GM23338 (cell line): ENCODE measurements at regions not wholly inside any gene's neighbourhood (a gene's known extent, or its start where the extent isn't known, plus 50 kb on each side); places are given as distances from the start of the nearest gene placed in this dataset.

ENCODE experiments used
- ATAC-seq: fragments of 200-7000 bp; cut with Tn5 transposase; 3 replicates; pipeline ENCODE4 v1.9.1; 2020
- DNase-seq: peaks from one replicate; pipeline ENCODE4 v3.0.0-alpha.2; 2015; ENCODE audit warnings: low spot score
- H2AFZ ChIP-seq: fragments of 200-600 bp; sonication (generic); 2 replicates; pipeline ENCODE4 v1.8.0; 2016; ENCODE audit warnings: antibody characterized with exemption, mild to moderate bottlenecking, moderate library complexity
- H3F3A ChIP-seq: fragments of 200-600 bp; sonication (generic); replicated peaks from 2 replicates; pipeline ENCODE4 v1.8.0; 2017; ENCODE audit warnings: antibody characterized with exemption, mixed run types, low read depth
- H3K27ac ChIP-seq: fragments of 200-600 bp; sonication (generic); 2 replicates; pipeline ENCODE4 v1.6.1; 2016; ENCODE audit warnings: low read depth
- H3K27me3 ChIP-seq: fragments of 200-600 bp; sonication (generic); 2 replicates; pipeline ENCODE4 v1.8.0; 2016; ENCODE audit warnings: mild to moderate bottlenecking, mixed run types, moderate library complexity; ENCODE audit not compliant: insufficient read depth
- H3K36me3 ChIP-seq: fragments of 200-600 bp; sonication (generic); 2 replicates; pipeline ENCODE4 v1.8.0; 2016; ENCODE audit warnings: mild to moderate bottlenecking; ENCODE audit not compliant: insufficient read depth
- H3K4me1 ChIP-seq: fragments of 200-600 bp; sonication (generic); 2 replicates; pipeline ENCODE4 v1.8.0; 2016; ENCODE audit warnings: mild to moderate bottlenecking, moderate library complexity; ENCODE audit not compliant: insufficient read depth
- H3K4me2 ChIP-seq: fragments of 200-600 bp; sonication (generic); 2 replicates; pipeline ENCODE4 v1.7.1; 2017; ENCODE audit warnings: mixed run types
- H3K4me3 ChIP-seq: fragments of 200-600 bp; sonication (generic); 2 replicates; pipeline ENCODE4 v1.6.1; 2016; ENCODE audit warnings: mixed run types
- H3K79me2 ChIP-seq: fragments of 200-600 bp; sonication (generic); replicated peaks from 2 replicates; pipeline ENCODE4 v1.8.0; 2017; ENCODE audit warnings: mild to moderate bottlenecking; ENCODE audit not compliant: insufficient read depth
- H3K9me2 ChIP-seq: fragments of 200-600 bp; sonication (generic); 2 replicates; pipeline ENCODE4 v1.8.0; 2017; ENCODE audit not compliant: insufficient read depth
- H4K20me1 ChIP-seq: fragments of 200-600 bp; sonication (generic); replicated peaks from 2 replicates; pipeline ENCODE4 v1.8.0; 2017; ENCODE audit warnings: mild to moderate bottlenecking; ENCODE audit not compliant: insufficient read depth
- H3K27ac Mint-ChIP-seq: 2 replicates; pipeline ENCODE4 v1.8.0; 2020; ENCODE audit warnings: inconsistent platforms, mild to moderate bottlenecking, moderate library complexity, mixed read lengths
- H3K27me3 Mint-ChIP-seq: 3 replicates; pipeline ENCODE4 v1.8.0; 2022; ENCODE audit warnings: low read depth, mild to moderate bottlenecking, moderate library complexity, mixed read lengths, inconsistent platforms; ENCODE audit not compliant: insufficient read depth, poor library complexity
- H3K36me3 Mint-ChIP-seq: 3 replicates; pipeline ENCODE4 v1.8.0; 2021; ENCODE audit warnings: low read depth, mild to moderate bottlenecking, inconsistent platforms, moderate library complexity, mixed read lengths
- H3K4me1 Mint-ChIP-seq: 3 replicates; pipeline ENCODE4 v1.8.0; 2020; ENCODE audit warnings: mild to moderate bottlenecking, inconsistent platforms, mixed read lengths
- H3K4me3 Mint-ChIP-seq: 3 replicates; pipeline ENCODE4 v1.8.0; 2021; ENCODE audit warnings: moderate library complexity, mild to moderate bottlenecking, inconsistent platforms, mixed read lengths
- H3K9me3 Mint-ChIP-seq: 3 replicates; pipeline ENCODE4 v1.8.0; 2020; ENCODE audit warnings: moderate library complexity, mild to moderate bottlenecking, inconsistent platforms, mixed read lengths
- CREB1 ChIP-seq: fragments of 250-450 bp; sonication (Bioruptor Pico); IDR thresholded peaks from 2 replicates; pipeline ENCODE4 v1.5.0; 2020; ENCODE audit warnings: low read depth, mild to moderate bottlenecking, moderate library complexity
- CTCF ChIP-seq, 2 experiments: fragments of 200-600 bp in 1 of 2; sonication (generic) in 1 of 2; conservative IDR thresholded peaks; 2 replicates each; pipeline versions ENCODE4 v1.5.1 to v1.6.1; 2016 to 2017; ENCODE audit warnings: antibody characterized with exemption in 2 of 2, low read depth in 2 of 2, mild to moderate bottlenecking in 2 of 2, moderate library complexity in 1 of 2
- ETS1 ChIP-seq: IDR thresholded peaks from 2 replicates; pipeline ENCODE4 v1.6.1; 2016; ENCODE audit warnings: antibody characterized with exemption
- EZH2phosphoT487 ChIP-seq: fragments of 200-600 bp; sonication (generic); IDR thresholded peaks from one replicate; pipeline ENCODE4 v1.8.1; 2018; ENCODE audit warnings: antibody characterized with exemption; ENCODE audit not compliant: unreplicated experiment
- JUNB ChIP-seq: IDR thresholded peaks from one replicate; pipeline ENCODE4 v1.6.1; 2016; ENCODE audit warnings: antibody characterized with exemption; ENCODE audit not compliant: unreplicated experiment
- NANOG ChIP-seq: IDR thresholded peaks from 2 replicates; pipeline ENCODE4 v1.6.1; 2016; ENCODE audit warnings: antibody characterized with exemption, borderline replicate concordance
- POLR2AphosphoS5 ChIP-seq: IDR thresholded peaks from 2 replicates; pipeline ENCODE4 v1.6.1; 2016; ENCODE audit warnings: antibody characterized with exemption, low read depth
- STAT1 ChIP-seq: IDR thresholded peaks from one replicate; pipeline ENCODE4 v1.6.1; 2016; ENCODE audit warnings: antibody characterized with exemption; ENCODE audit not compliant: unreplicated experiment
- ZNF331 ChIP-seq: fragments of 250-450 bp; sonication (Bioruptor Pico); IDR thresholded peaks from 2 replicates; pipeline ENCODE4 v1.5.0; 2020; ENCODE audit warnings: low read depth, mild to moderate bottlenecking, moderate library complexity

GRCh38 chr4:126058596-126058995, 743.8 kb downstream of the FAT4 start (continued):
- TF ChIP-seq JUNB (no peak), ZNF331 (CRISPR knock-in tag) (no peak)

GRCh38 chr4:126061655-126062054, 746.9 kb downstream of the FAT4 start:
- H3K4me2 ChIP-seq, result no peak overlapping the region
- H3K79me2 ChIP-seq, result no peaks in the 10 kb centered on the region
- H4K20me1 ChIP-seq, result no peaks in the 10 kb centered on the region
- DNase-seq (no peak), ATAC-seq (no peak)
- H3K4me3 Mint-ChIP-seq, result no peak overlapping the region
- no peaks in the 10 kb centered on the region for H3K4me1 ChIP-seq
- no peak overlapping the region for H3K27ac Mint-ChIP-seq
- H3K9me3 Mint-ChIP-seq, result no peaks in the 10 kb centered on the region; the same call in 2 of the 3 replicates
- peaks cover 23% of the 10 kb centered on the region for H3K9me2 ChIP-seq
- no peak overlapping the region for H3K27ac ChIP-seq
- H3K36me3 ChIP-seq, result no peaks in the 10 kb centered on the region; the same call in 1 of the 2 replicates
- no peak overlapping the region for H2AFZ ChIP-seq
- H3F3A ChIP-seq, result no peaks in the 10 kb centered on the region
- H3K4me3 ChIP-seq, result no peak overlapping the region
- no peaks in the 10 kb centered on the region for H3K27me3 ChIP-seq
- TF ChIP-seq STAT1 (no peak), ETS1 (no peak), CREB1 (CRISPR knock-in tag) (no peak)
- no peaks in the 10 kb centered on the region for H3K36me3 Mint-ChIP-seq
- no peaks in the 10 kb centered on the region for H3K4me1 Mint-ChIP-seq
- no peaks in the 10 kb centered on the region for H3K27me3 Mint-ChIP-seq

GRCh38 chr4:126065016-126065415, 750.3 kb downstream of the FAT4 start:
- Histone ChIP-seq H4K20me1 (no peaks in the 10 kb centered on the region), H3K79me2 (no peaks in the 10 kb centered on the region), H3K4me2 (no peak overlapping the region), H3F3A (no peaks in the 10 kb centered on the region), H3K27me3 (no peaks in the 10 kb centered on the region), H3K36me3 (no peaks in the 10 kb centered on the region; the same call in 1 of the 2 replicates), H3K27ac (no peak overlapping the region), H3K9me2 (peaks cover 23% of the 10 kb centered on the region), H2AFZ (peak overlapping the region; percentile 29; the same call in 1 of the 2 replicates), H3K4me3 (no peak overlapping the region), H3K4me1 (no peaks in the 10 kb centered on the region)
- no peaks in the 10 kb centered on the region for H3K27me3 Mint-ChIP-seq
- TF ChIP-seq ZNF331 (CRISPR knock-in tag) (no peak), EZH2phosphoT487 (no peak), POLR2AphosphoS5 (no peak), STAT1 (no peak), CTCF (conservative IDR thresholded peaks at IDR 0.05; ENCODE audit: low read depth in 2 of 2) (no peak), NANOG (no peak)
- no peaks in the 10 kb centered on the region; the same call in 2 of the 3 replicates for H3K9me3 Mint-ChIP-seq
- H3K27ac Mint-ChIP-seq, result peak overlapping the region; percentile 20; the same call in 1 of the 2 replicates
- H3K36me3 Mint-ChIP-seq, result no peaks in the 10 kb centered on the region
- H3K4me3 Mint-ChIP-seq, result no peak overlapping the region
- H3K4me1 Mint-ChIP-seq, result no peaks in the 10 kb centered on the region
- ATAC-seq, result no peak; the same call in 2 of the 3 replicates
- no peak for DNase-seq
